Kidney (tissue), 13 donors: ENCODE measurements at regions not wholly inside any gene's neighbourhood (a gene's known extent, or its start where the extent isn't known, plus 50 kb on each side); places are given as distances from the start of the nearest gene placed in this dataset.

Experiments
- DNase-seq, 5 donors: peaks; one replicate each; pipeline ENCODE4 v3.0.0-alpha.2; 2013 to 2020
- FAIRE-seq: peaks from 2 replicates; lab custom pipeline; 2012; peaks lifted over from hg19 to GRCh38; lab: Jason Lieb, UNC
- H3K27ac ChIP-seq, 2 donors: one replicate each; pipeline ENCODE4 v1.7.0; 2013; ENCODE audit warnings: low read depth in 2 of 2, low read length in 2 of 2, inconsistent platforms in 1 of 2
- H3K27me3 ChIP-seq: one replicate; pipeline ENCODE4 v1.7.1; 2013; ENCODE audit warnings: low read length, inconsistent platforms; ENCODE audit not compliant: control insufficient read depth, insufficient read depth
- H3K36me3 ChIP-seq, 3 donors: one replicate each; pipeline versions ENCODE4 v1.7.0 to v1.7.1; 2013; ENCODE audit warnings: low read length in 3 of 3, control low read depth in 1 of 3, inconsistent platforms in 1 of 3; ENCODE audit not compliant: insufficient read depth in 3 of 3, control insufficient read depth in 2 of 3
- H3K4me1 ChIP-seq, 3 donors: one replicate each; pipeline versions ENCODE4 v1.7.0 to v1.7.1; 2013; ENCODE audit warnings: low read length in 3 of 3, inconsistent platforms in 1 of 3, low read depth in 1 of 3; ENCODE audit not compliant: control insufficient read depth in 2 of 3, insufficient read depth in 2 of 3
- H3K4me3 ChIP-seq, 3 donors: one replicate each; pipeline versions ENCODE4 v1.7.0 to v1.8.1; 2013; ENCODE audit warnings: low read length in 3 of 3, control low read depth in 1 of 3, inconsistent platforms in 1 of 3
- H3K9ac ChIP-seq, 3 donors: one replicate each; pipeline versions ENCODE4 v1.7.0 to v1.7.1; 2013; ENCODE audit warnings: low read length in 3 of 3, control low read depth in 1 of 3, inconsistent platforms in 1 of 3
- H3K9me3 ChIP-seq, 3 donors: one replicate each; pipeline versions ENCODE4 v1.7.0 to v1.7.1; 2013; ENCODE audit warnings: low read length in 3 of 3, control low read depth in 1 of 3, inconsistent platforms in 1 of 3; ENCODE audit not compliant: control insufficient read depth in 2 of 3, insufficient read depth in 1 of 3
- CTCF ChIP-seq: IDR thresholded peaks from 3 replicates; pipeline ENCODE4 v1.5.1; 2012; ENCODE audit warnings: mild to moderate bottlenecking, moderate library complexity, borderline replicate concordance; ENCODE audit not compliant: insufficient read depth; ENCODE audit errors: extremely low read depth
- intact Hi-C: fragments of 100-400 bp; cut with DNase I; formaldehyde crosslinking; loops from one replicate; pipeline ENCODE4 v1.11.1; 2022
- donor health status: control.
- donor health status: control.
- donor health status: control.
- donor health status: control.
- donor health status: control.
- donor health status: DM: yes; HTN: yes; CAD: no.
- donor health status: Normal renal cell carcinoma (clear cell type).

GRCh38 chr13:20285530-20285929, 53.4 kb upstream of the GJB6 start:
- no peak for DNase-seq
- no peak for TF ChIP-seq CTCF
- H3K4me3 ChIP-seq: no peak overlapping the region
- H3K36me3 ChIP-seq: no peaks in the 10 kb centered on the region
- peaks cover 0 to 40% (median 0%) of the 10 kb centered on the region in 3 donors for H3K9me3 ChIP-seq
- no peak for FAIRE-seq
- H3K4me1 ChIP-seq: no peaks in the 10 kb centered on the region
- no peak overlapping the region for H3K27ac ChIP-seq
- no peaks in the 10 kb centered on the region for H3K27me3 ChIP-seq
- no peak overlapping the region for H3K9ac ChIP-seq
- intact Hi-C loops: no loop called here
